NCI-H774 (cell line): ENCODE measurements at regions not wholly inside any gene's neighbourhood (a gene's known extent, or its start where the extent isn't known, plus 50 kb on each side); places are given as distances from the start of the nearest gene placed in this dataset.

Experiments used
- DNase-seq: peaks from one replicate; lab custom pipeline; 2025; lab: John Stamatoyannopoulos, UW

- DNase-seq = no peak
Measured at GRCh38 chr5:5637173-5637572, 214.7 kb downstream of the ICE1 start.

DNA sequence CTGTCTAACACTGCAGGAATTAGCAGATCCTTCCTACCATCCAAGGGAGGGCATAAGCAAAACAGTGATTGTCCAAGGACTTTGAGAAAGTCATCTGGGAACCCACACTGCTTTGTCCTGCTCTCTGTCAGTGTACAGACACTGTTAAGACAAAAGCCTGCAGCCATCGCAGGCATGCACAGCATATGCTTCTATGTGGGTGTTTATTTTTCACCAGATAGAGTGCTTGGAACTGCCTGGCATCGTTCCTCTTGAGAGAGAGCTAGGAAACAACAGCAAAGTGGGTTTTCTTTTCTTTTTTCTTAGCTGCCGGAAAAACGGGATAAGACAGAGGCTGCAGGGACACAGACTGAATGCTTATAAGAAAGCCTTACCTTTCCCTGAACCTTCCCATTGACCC lies 212.3 kb downstream of the ICE1 start:
- no peak for DNase-seq

DNA sequence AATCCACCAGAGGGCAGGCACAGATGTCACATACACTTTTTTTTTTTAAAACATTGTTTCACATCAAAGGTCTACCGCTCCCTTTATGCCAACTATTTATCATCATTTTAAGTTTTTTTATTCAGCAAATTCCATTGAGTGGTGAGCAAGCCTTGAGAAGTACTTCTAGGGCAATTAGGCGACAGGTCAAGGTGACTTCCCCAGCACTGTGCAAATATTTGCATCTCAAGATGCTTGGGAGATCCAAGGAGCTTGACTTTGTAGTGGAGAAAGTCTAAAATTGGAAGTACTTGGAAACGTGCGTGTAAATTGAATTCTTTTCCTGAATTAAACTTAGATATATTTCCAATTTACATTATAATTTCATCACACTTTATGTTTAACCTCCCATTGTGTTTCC lies 211.1 kb downstream of the ICE1 start:
- DNase-seq = no peak

DNA sequence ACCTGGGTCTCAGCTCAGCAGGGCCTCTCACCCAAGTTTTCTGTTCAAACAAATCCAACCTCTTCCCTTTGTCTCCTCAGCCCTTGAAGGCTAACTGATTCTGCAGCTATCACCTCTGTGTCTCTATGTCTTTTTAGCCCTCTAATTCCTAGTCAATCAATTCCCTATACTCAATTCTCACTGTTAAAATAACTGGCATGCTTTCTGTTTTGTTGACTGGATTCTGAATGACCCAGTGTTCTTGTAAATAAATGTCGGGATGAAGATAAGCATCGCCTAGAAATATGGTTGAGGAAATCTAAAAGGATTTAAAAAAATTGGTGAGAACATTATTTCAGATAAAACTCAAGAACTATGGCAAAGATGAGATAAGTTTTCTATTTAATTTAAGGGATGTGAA lies 210.2 kb downstream of the ICE1 start:
- no peak for DNase-seq

GRCh38 chr5:5629607-5629978 lies 207.1 kb downstream of the ICE1 start:
- no peak for DNase-seq

DNA sequence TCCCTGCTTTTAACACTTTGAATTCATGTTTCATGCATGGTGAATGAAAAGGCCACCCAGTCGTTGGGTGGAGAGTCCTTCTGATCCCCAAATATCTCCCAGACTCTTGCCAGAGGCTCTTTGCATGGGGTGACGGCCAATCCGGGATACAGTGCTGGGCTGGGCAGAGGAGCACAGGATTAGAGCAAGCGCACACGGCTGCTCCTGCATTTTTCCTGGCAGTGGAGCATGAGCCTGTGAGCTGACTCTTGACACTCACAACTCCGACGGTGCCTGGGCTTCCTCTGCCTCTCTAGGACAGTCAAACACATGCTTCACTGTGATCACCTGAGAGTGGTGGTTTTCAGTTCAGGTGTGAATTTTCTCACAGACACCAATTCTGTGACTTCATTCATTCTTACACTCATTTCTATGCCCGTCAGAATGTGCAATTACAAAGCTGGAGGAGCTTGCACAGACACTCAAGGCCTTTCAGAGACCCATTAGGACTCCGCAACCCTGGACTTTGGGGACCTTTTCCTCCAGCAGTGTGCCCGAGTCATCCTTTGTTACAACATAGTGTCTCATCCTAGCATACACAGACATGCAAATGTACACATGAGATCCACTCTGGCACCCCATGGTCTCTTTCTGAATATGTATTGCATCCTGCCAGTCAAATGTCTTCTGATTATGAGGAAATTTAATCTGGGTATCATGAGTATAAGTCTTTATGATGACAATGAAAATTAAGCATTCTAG lies 206.6 kb downstream of the ICE1 start:
- no peak for DNase-seq

DNA sequence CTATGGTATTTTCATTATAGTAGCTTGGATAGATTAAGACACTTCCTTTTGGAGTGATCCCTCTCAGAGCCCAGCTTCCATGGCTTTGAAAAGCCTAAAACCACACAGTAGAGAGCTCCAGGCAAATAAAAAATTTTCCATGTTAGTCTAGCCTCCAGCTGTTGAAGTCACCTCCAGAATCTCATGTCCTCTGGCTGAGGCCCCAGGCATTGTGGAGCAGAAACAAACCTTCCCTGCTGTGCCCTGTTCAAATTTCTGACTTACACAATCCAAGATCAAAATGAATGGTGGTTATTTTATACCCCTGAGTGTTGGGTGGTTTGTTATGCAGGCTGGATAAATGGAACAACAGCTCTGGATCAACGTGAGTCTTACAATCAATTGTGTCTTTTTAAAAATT lies 203.9 kb downstream of the ICE1 start:
- no peak for DNase-seq

- DNase-seq = no peak
Measured at GRCh38 chr5:5625491-5625890, 203.0 kb downstream of the ICE1 start.

- DNase-seq = no peak
Measured at GRCh38 chr5:5623397-5623796, 200.9 kb downstream of the ICE1 start.

- no peak for DNase-seq
Measured at GRCh38 chr5:5622806-5623205, 200.3 kb downstream of the ICE1 start.

DNA sequence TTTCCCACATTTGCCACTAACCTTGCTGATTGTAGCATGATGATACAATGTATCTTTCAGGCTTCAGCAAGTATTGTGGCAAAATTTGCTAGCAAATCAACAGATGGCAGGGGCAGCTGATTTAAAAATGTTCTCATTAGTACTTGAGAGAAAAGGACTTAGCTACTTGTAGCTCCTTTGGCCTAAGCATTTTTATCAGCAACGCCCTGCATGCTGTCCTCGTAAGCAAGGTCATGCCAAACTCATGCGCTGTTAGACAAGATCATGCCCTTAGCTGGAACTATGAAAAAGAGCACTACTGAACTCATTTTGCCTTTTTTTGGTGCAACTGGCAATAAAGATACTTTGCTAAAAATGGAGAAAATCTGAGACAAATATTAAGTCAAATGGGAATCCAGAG lies 197.1 kb downstream of the ICE1 start:
- DNase-seq = no peak

DNA sequence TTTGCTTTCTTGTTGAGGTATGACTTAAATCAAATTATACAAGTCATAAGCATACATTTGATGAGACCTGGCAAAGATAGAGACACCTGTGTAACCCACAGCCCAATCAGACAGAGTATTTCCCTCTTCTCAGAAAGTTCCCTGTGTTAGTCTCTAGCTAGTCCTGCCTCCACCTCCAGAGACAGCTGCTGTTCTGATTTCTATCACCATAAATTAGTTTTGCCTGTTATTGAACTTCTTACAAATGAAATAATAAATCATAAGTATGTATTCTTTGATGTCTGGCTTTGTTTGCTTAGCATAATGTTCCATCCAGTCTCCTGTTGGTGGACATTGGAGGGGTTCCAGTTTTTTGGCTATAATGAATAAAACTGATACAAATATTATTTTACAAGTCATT lies 194.5 kb downstream of the ICE1 start:
- no peak for DNase-seq

DNA sequence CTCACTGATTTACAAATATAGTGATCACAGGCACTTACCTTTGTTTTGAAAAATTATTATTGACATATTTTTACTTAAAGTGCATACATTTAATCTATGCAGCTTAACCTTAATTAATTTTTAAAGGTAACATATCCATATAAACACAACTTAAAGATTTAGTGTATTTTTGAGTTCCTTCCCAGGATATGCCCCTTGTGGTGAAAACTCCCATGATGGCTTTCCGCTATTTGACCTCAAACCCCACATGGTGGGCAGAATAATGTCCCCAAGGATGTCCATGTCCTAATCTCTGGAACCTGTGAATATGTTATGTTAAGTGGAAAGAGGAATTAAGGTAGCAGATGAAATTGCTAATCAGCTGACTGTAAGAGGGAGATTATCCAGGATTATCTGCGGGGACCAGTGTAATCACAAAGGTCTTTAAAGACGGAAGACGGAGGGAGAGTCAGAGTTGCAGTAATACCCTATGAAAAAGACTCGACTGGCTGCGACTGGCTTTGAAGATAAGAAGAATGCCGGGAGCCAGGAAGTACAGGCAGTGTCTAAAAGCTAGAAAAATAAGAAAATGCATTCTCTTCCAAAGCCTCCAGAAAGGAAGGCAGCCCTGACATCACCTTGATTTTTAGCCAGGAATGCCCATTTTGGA lies 193.9 kb downstream of the ICE1 start:
- DNase-seq = no peak

- no peak for DNase-seq
Measured at GRCh38 chr5:5615569-5615968, 193.1 kb downstream of the ICE1 start.

DNA sequence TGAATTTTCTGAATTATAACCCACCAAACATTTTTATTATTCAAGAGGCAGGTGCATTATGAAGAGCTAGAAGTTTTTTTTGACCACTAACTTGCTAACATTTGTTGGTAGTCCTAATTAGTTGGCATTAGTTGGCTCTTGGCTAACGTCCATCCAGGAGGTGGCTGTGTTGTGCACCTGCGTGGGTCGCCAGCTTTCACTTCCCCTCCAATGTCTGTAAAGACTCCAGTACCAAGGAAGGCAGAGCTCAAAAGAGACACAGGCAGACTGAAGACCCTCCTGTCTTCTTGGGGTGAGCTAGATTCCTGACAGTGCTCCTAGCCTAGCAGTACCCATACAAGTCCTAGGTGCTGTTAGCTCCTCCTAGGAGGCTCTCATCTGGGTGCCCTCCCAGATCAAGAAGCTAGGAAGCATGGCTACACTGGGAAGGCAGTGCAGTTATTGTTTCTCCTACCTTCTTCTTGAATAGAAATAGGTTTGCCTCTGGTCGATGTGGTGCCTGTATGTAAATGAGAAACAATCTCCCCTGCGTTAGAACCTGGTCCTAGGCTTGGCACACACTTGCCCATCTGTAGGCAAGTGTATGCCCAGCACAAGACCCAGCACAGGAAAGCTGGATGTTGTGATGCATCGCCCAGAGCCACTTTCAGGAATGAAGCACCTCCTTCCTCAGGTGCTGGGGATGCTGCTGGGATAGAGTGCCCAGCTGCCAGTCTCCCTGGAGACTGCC lies 190.9 kb downstream of the ICE1 start:
- no peak for DNase-seq

GRCh38 chr5:5612096-5612495 lies 189.6 kb downstream of the ICE1 start:
- DNase-seq = no peak

GRCh38 chr5:5609935-5610334 lies 187.5 kb downstream of the ICE1 start:
- no peak for DNase-seq

DNA sequence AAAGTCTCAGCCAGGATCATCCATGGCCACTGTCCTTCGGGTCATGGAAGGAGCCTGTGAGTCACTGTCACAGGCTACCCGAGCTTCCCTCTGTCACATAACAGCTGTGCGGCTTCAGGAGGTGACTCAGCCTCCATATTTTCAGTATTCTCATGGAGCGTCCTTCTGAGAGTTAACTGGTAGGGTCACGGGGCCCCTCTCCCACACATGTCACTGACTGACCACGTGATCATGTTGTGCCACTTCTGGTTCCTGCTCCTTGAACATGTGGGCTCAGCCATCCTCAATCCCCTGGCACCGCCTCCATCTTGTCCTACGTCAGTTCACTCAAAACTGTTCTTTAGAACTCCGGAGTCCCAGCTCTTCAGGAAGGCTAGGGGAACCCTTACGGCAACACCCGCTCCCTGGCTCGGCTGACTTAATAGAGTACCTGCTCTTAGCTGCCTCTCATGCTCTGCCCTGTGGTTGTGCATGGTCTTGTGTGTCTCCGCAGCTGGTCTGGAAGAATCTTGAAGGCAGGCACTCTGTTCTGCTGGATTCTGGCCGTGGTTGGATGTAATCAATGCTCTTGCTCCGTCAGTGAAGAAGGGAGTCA lies 182.8 kb downstream of the ICE1 start:
- DNase-seq = no peak

DNA sequence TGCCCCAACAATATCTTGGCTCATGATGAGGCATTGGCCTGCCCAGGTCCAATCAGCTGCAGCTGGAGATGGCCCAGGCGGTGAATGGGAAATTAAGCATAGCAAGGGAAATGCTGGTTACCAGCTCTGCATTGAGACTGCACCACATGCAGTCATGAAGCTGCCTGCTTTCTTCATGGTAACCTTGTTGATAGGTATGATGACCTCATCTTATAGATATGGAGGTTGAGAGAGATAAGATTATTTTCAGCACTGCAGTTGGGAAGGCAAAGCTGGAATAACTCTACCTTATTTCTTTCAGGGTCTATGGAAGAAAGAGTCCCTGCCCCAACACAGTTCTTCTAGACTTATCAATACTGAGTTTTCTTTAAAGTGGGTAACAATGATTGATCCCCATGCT lies 180.1 kb downstream of the ICE1 start:
- DNase-seq = no peak

DNA sequence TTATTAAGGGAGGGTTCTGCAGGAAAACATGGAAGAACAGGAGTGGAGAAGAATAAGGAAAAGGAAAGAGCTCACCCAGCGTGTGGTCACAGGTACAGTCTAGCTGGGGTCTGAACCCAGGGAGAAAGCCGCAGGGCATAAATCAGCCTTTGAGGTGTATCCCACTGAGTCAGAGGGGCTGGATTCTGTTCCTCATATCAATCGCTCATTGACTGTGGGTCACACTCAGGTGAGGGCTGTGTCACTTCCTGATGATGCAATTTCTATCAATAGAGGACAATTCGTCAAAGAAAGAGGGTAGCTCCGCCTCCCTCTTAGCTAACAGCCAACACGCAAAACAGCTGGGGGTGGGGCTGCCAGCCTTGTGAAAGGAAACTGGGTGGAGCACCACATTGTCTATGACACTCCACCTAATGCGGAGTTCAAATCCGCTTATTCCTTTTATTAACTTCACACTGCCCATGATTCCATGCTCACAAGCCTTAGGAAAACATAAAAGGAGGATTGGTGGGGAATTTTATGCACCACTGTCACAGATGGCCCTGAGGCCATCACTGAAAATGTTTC lies 176.2 kb downstream of the ICE1 start:
- DNase-seq = no peak

- DNase-seq = no peak
Measured at GRCh38 chr5:5593391-5593790, 170.9 kb downstream of the ICE1 start.

GRCh38 chr5:5592541-5592940 lies 170.1 kb downstream of the ICE1 start:
- no peak for DNase-seq

- DNase-seq = no peak
Measured at GRCh38 chr5:5591567-5591966, 169.1 kb downstream of the ICE1 start.
